ENCODE measurements at regions not wholly inside any gene's neighbourhood (a gene's known extent, or its start where the extent isn't known, plus 50 kb on each side); places are given as distances from the start of the nearest gene placed in this dataset.

GRCh38 chr2:19677215-19677777 lies 224.5 kb downstream of the TTC32 start:
- no peak overlapping the region for H3K4me2 ChIP-seq
- H3K27ac ChIP-seq: no peak overlapping the region
- intact Hi-C loops (cut with micrococcal nuclease; ENCODE audit: unreplicated experiment): no loop called here
- no peak overlapping the region for H3K4me3 ChIP-seq
- peak in 1 of 2 experiments; percentile 12 for DNase-seq
- no peaks in the 10 kb centered on the region for H4K20me1 ChIP-seq (ENCODE audit: insufficient read depth)
- no peaks in the 10 kb centered on the region for H3K36me3 ChIP-seq (ENCODE audit: low read depth)
- no peaks in the 10 kb centered on the region for H3K79me2 ChIP-seq (ENCODE audit: low read depth)
- ChIA-PET POLR2A (ENCODE audit: unreplicated experiment) (interaction anchor here (0.6 kb wide), 1 partner anchor 67 kb away, joined by 4 read pairs; no protein-coding TSS in a partner anchor), CTCF (interaction anchor here (0.7 kb wide), 1 partner anchor 65 kb away, joined by 7 read pairs; no protein-coding TSS in a partner anchor)
- no peak overlapping the region for H2AFZ ChIP-seq
- no peaks in the 10 kb centered on the region for H3K9me3 ChIP-seq (ENCODE audit: insufficient read depth, low read depth)
- H3K4me1 ChIP-seq (replicated peaks; ENCODE audit: insufficient read depth): peaks cover 23% of the 10 kb centered on the region
- no TSS peak for BruUV-seq (replicated peaks)
- no peaks in the 10 kb centered on the region for H3K9me2 ChIP-seq (ENCODE audit: insufficient read depth)
- no peak for TF ChIP-seq EZH2 (IDR thresholded peaks at IDR 0.05; ENCODE audit: low read depth)
- TF ChIP-seq, protein P1, sequence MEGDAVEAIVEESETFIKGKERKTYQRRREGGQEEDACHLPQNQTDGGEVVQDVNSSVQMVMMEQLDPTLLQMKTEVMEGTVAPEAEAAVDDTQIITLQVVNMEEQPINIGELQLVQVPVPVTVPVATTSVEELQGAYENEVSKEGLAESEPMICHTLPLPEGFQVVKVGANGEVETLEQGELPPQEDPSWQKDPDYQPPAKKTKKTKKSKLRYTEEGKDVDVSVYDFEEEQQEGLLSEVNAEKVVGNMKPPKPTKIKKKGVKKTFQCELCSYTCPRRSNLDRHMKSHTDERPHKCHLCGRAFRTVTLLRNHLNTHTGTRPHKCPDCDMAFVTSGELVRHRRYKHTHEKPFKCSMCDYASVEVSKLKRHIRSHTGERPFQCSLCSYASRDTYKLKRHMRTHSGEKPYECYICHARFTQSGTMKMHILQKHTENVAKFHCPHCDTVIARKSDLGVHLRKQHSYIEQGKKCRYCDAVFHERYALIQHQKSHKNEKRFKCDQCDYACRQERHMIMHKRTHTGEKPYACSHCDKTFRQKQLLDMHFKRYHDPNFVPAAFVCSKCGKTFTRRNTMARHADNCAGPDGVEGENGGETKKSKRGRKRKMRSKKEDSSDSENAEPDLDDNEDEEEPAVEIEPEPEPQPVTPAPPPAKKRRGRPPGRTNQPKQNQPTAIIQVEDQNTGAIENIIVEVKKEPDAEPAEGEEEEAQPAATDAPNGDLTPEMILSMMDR (conservative IDR thresholded peaks at IDR 0.05): no peak
- peaks cover 6% of the 10 kb centered on the region; the same call in 1 of the 2 replicates for H3F3A ChIP-seq (ENCODE audit: insufficient read depth, low read depth)
- no peaks in the 10 kb centered on the region for H3K27me3 ChIP-seq (ENCODE audit: insufficient read depth, low read depth)

- no peaks in the 10 kb centered on the region for H3K36me3 ChIP-seq (ENCODE audit: low read depth)
- DNase-seq: peak in 1 of 2 experiments; percentile 4
- no TSS peak for BruUV-seq (replicated peaks)
- H3K27ac ChIP-seq: no peak overlapping the region
- TF ChIP-seq, protein P1 (conservative IDR thresholded peaks at IDR 0.05): no peak
- TF ChIP-seq EZH2 (IDR thresholded peaks at IDR 0.05; ENCODE audit: low read depth): no peak
- no peaks in the 10 kb centered on the region for H3K9me2 ChIP-seq (ENCODE audit: insufficient read depth)
- no peaks in the 10 kb centered on the region for H3K27me3 ChIP-seq (ENCODE audit: insufficient read depth, low read depth)
- H3F3A ChIP-seq (ENCODE audit: insufficient read depth, low read depth): peaks cover 6% of the 10 kb centered on the region; the same call in 1 of the 2 replicates
- no peaks in the 10 kb centered on the region for H3K79me2 ChIP-seq (ENCODE audit: low read depth)
- H2AFZ ChIP-seq: no peak overlapping the region
- H3K4me3 ChIP-seq: no peak overlapping the region
- H3K4me2 ChIP-seq: no peak overlapping the region
- H4K20me1 ChIP-seq (ENCODE audit: insufficient read depth): no peaks in the 10 kb centered on the region
- intact Hi-C loops (cut with micrococcal nuclease; ENCODE audit: unreplicated experiment): no loop called here
- H3K4me1 ChIP-seq (replicated peaks; ENCODE audit: insufficient read depth): peaks cover 28% of the 10 kb centered on the region
- ChIA-PET CTCF (interaction anchor here (0.7 kb wide), 1 partner anchor 65 kb away, joined by 7 read pairs; no protein-coding TSS in a partner anchor), POLR2A (ENCODE audit: unreplicated experiment) (no interaction called here)
- no peaks in the 10 kb centered on the region for H3K9me3 ChIP-seq (ENCODE audit: insufficient read depth, low read depth)
Observed at GRCh38 chr2:19676770-19677169, 225.0 kb downstream of the TTC32 start.

DNA sequence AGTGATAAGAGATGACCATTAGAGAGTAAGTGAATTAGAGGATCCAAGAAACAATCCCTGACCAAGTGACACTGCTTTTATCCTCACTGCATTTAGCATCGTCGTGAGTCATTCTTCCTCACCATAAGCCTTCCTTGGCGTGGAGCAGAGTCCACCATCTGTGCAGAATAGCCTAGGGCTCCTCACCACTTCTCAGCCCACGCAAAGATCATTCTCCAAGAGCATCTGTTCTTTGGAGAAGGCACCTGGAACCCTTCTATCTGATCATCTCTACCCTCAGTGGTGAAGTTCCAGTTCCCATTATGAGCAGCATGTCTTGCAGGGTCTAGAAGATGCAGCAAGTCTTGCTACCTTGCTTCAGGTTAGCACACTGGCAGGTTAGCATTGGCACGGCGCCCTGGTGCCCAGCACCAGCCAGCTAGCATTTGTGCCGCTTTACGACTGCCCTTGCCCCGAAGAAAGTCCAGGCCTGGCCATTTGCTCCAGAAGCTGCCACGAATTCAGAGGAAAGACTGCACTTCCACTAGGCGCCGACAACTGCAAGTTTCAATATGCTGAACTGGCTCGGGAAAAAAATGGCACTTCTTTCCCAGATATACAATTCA lies 225.8 kb downstream of the TTC32 start:
- Histone ChIP-seq H3K9me3 (ENCODE audit: insufficient read depth, low read depth) (no peaks in the 10 kb centered on the region), H3K4me2 (no peak overlapping the region), H3K27me3 (ENCODE audit: insufficient read depth, low read depth) (no peaks in the 10 kb centered on the region), H3K27ac (no peak overlapping the region), H4K20me1 (ENCODE audit: insufficient read depth) (no peaks in the 10 kb centered on the region), H2AFZ (no peak overlapping the region), H3K4me3 (no peak overlapping the region), H3F3A (ENCODE audit: insufficient read depth, low read depth) (peaks cover 6% of the 10 kb centered on the region; the same call in 1 of the 2 replicates), H3K9me2 (ENCODE audit: insufficient read depth) (no peaks in the 10 kb centered on the region), H3K36me3 (ENCODE audit: low read depth) (no peaks in the 10 kb centered on the region), H3K4me1 (replicated peaks; ENCODE audit: insufficient read depth) (peaks cover 31% of the 10 kb centered on the region), H3K79me2 (ENCODE audit: low read depth) (no peaks in the 10 kb centered on the region)
- CTCF ChIA-PET: no interaction called here
- intact Hi-C loops (cut with micrococcal nuclease; ENCODE audit: unreplicated experiment): no loop called here
- peak in 1 of 2 experiments; percentile 26 for DNase-seq
- POLR2A ChIA-PET (ENCODE audit: unreplicated experiment): no interaction called here
- TF ChIP-seq, protein P1 (conservative IDR thresholded peaks at IDR 0.05): no peak
- TF ChIP-seq EZH2 (IDR thresholded peaks at IDR 0.05; ENCODE audit: low read depth): no peak
- BruUV-seq (replicated peaks): no TSS peak
